ENCODE measurements at regions not wholly inside any gene's neighbourhood (a gene's known extent, or its start where the extent isn't known, plus 50 kb on each side); places are given as distances from the start of the nearest gene placed in this dataset.
"Not testable (repeated sequence)": the region's sequence is repeated elsewhere in the genome, so short reads cannot be mapped to it uniquely, and the experiment has no call there.

GRCh38 chr16:59021751-59022150, 287.6 kb upstream of the GOT2 start:
- DNase-seq: no peak
- no peaks in the 10 kb centered on the region for H3K4me1 Mint-ChIP-seq
- H3K9me3 Mint-ChIP-seq: peaks cover 0 to 11% (median 7%) of the 10 kb centered on the region in 6 donors
- H3K4me3 Mint-ChIP-seq: no peak overlapping the region
- H3K27me3 Mint-ChIP-seq (ENCODE audit: low read depth in 3 of 3): peaks cover 0 to 3% (median 2%) of the 10 kb centered on the region in 3 donors
- no peaks in the 10 kb centered on the region for H3K36me3 Mint-ChIP-seq
- H3K27ac Mint-ChIP-seq: no peak overlapping the region

GRCh38 chr16:59013930-59014329, 279.8 kb upstream of the GOT2 start:
- H3K36me3 Mint-ChIP-seq: no peaks in the 10 kb centered on the region
- H3K9me3 Mint-ChIP-seq: peaks cover 0 to 11% (median 6%) of the 10 kb centered on the region in 6 donors
- no peak for DNase-seq
- H3K27me3 Mint-ChIP-seq (ENCODE audit: low read depth in 3 of 3): peaks cover 0 to 4% (median 0%) of the 10 kb centered on the region in 3 donors
- H3K4me3 Mint-ChIP-seq: no peak overlapping the region
- no peaks in the 10 kb centered on the region for H3K4me1 Mint-ChIP-seq
- no peak overlapping the region for H3K27ac Mint-ChIP-seq

GRCh38 chr16:58999762-59000161, 265.6 kb upstream of the GOT2 start:
- H3K36me3 Mint-ChIP-seq: no peaks in the 10 kb centered on the region
- no peak overlapping the region for H3K4me3 Mint-ChIP-seq
- no peak overlapping the region for H3K27ac Mint-ChIP-seq
- no peaks in the 10 kb centered on the region for H3K4me1 Mint-ChIP-seq
- no peak for DNase-seq
- peaks cover 0 to 8% (median 0%) of the 10 kb centered on the region in 6 donors for H3K9me3 Mint-ChIP-seq
- H3K27me3 Mint-ChIP-seq (ENCODE audit: low read depth in 3 of 3): peaks cover 0 to 2% (median 0%) of the 10 kb centered on the region in 3 donors

- H3K36me3 Mint-ChIP-seq; H3K4me3 Mint-ChIP-seq; H3K4me1 Mint-ChIP-seq; DNase-seq; H3K27me3 Mint-ChIP-seq (ENCODE audit: low read depth in 3 of 3); H3K27ac Mint-ChIP-seq: not testable (repeated sequence)
- peaks cover 0 to 12% (median 4%) of the 10 kb centered on the region in 6 donors for H3K9me3 Mint-ChIP-seq
These were observed 258.6 kb upstream of the GOT2 start for GRCh38 chr16:58992755-58993154.

GRCh38 chr16:58983181-58983965, 249.3 kb upstream of the GOT2 start:
- H3K27ac Mint-ChIP-seq; H3K36me3 Mint-ChIP-seq; H3K4me3 Mint-ChIP-seq; H3K27me3 Mint-ChIP-seq (ENCODE audit: low read depth in 3 of 3); DNase-seq; H3K4me1 Mint-ChIP-seq: not testable (repeated sequence)
- peaks cover 0 to 21% (median 11%) of the 10 kb centered on the region in 6 donors for H3K9me3 Mint-ChIP-seq

GRCh38 chr16:58970775-58971174, 236.7 kb upstream of the GOT2 start:
- Mint-ChIP-seq H3K27ac (no peak overlapping the region), H3K27me3 (ENCODE audit: low read depth in 3 of 3) (no peaks in the 10 kb centered on the region), H3K9me3 (peaks cover 0 to 5% (median 0%) of the 10 kb centered on the region in 6 donors), H3K4me1 (peaks cover 8 to 41% of the 10 kb centered on the region in 2 donors), H3K4me3 (peak overlapping the region in 1 of 5 donors; percentile 23), H3K36me3 (no peaks in the 10 kb centered on the region)
- DNase-seq: no peak

GRCh38 chr16:58963479-58963878, 229.4 kb upstream of the GOT2 start:
- Mint-ChIP-seq H3K27me3 (ENCODE audit: low read depth in 3 of 3) (peaks cover 0 to 2% (median 0%) of the 10 kb centered on the region in 3 donors), H3K27ac (no peak overlapping the region), H3K9me3 (peaks cover 0 to 5% (median 0%) of the 10 kb centered on the region in 6 donors), H3K4me3 (no peak overlapping the region), H3K4me1 (peaks cover 5 to 18% of the 10 kb centered on the region in 2 donors), H3K36me3 (no peaks in the 10 kb centered on the region)
- no peak for DNase-seq

GRCh38 chr16:58962811-58963210, 228.7 kb upstream of the GOT2 start:
- DNase-seq: no peak
- H3K4me3 Mint-ChIP-seq: no peak overlapping the region
- H3K27me3 Mint-ChIP-seq (ENCODE audit: low read depth in 3 of 3): peaks cover 0 to 2% (median 0%) of the 10 kb centered on the region in 3 donors
- no peaks in the 10 kb centered on the region for H3K36me3 Mint-ChIP-seq
- H3K9me3 Mint-ChIP-seq: peaks cover 0 to 5% (median 0%) of the 10 kb centered on the region in 6 donors
- H3K27ac Mint-ChIP-seq: no peak overlapping the region
- peaks cover 2 to 12% of the 10 kb centered on the region in 2 donors for H3K4me1 Mint-ChIP-seq

- no peaks in the 10 kb centered on the region for H3K36me3 Mint-ChIP-seq
- H3K9me3 Mint-ChIP-seq: peaks cover 0 to 5% (median 0%) of the 10 kb centered on the region in 6 donors
- H3K27ac Mint-ChIP-seq: no peak overlapping the region
- no peak for DNase-seq
- H3K4me1 Mint-ChIP-seq: peaks cover 0 to 5% of the 10 kb centered on the region in 2 donors
- peaks cover 0 to 2% (median 0%) of the 10 kb centered on the region in 3 donors for H3K27me3 Mint-ChIP-seq (ENCODE audit: low read depth in 3 of 3)
- no peak overlapping the region for H3K4me3 Mint-ChIP-seq
These were observed 226.4 kb upstream of the GOT2 start for GRCh38 chr16:58960484-58960883.

- Mint-ChIP-seq H3K9me3 (peaks cover 0 to 5% (median 0%) of the 10 kb centered on the region in 6 donors), H3K27me3 (ENCODE audit: low read depth in 3 of 3) (peaks cover 0 to 2% (median 0%) of the 10 kb centered on the region in 3 donors), H3K36me3 (no peaks in the 10 kb centered on the region), H3K4me1 (peaks cover 0 to 5% of the 10 kb centered on the region in 2 donors), H3K4me3 (no peak overlapping the region), H3K27ac (no peak overlapping the region)
- no peak for DNase-seq
These were observed 225.9 kb upstream of the GOT2 start for GRCh38 chr16:58960034-58960433.

- peaks cover 0 to 4% (median 0%) of the 10 kb centered on the region in 6 donors for H3K9me3 Mint-ChIP-seq
- H3K27ac Mint-ChIP-seq: no peak overlapping the region
- H3K36me3 Mint-ChIP-seq: no peaks in the 10 kb centered on the region
- peaks cover 0 to 5% of the 10 kb centered on the region in 2 donors for H3K4me1 Mint-ChIP-seq
- peaks cover 0 to 3% (median 2%) of the 10 kb centered on the region in 3 donors for H3K27me3 Mint-ChIP-seq (ENCODE audit: low read depth in 3 of 3)
- H3K4me3 Mint-ChIP-seq: no peak overlapping the region
- no peak for DNase-seq
These were observed 224.6 kb upstream of the GOT2 start for GRCh38 chr16:58958749-58959148.

GRCh38 chr16:58948244-58948643, 214.1 kb upstream of the GOT2 start:
- no peak for DNase-seq
- Mint-ChIP-seq H3K4me1 (no peaks in the 10 kb centered on the region), H3K9me3 (peaks cover 0 to 7% (median 0%) of the 10 kb centered on the region in 6 donors), H3K27me3 (ENCODE audit: low read depth in 3 of 3) (peaks cover 0 to 3% (median 0%) of the 10 kb centered on the region in 3 donors), H3K27ac (no peak overlapping the region), H3K4me3 (no peak overlapping the region), H3K36me3 (peaks cover 0 to 4% (median 0%) of the 10 kb centered on the region in 3 donors)

- no peaks in the 10 kb centered on the region for H3K36me3 Mint-ChIP-seq
- H3K27ac Mint-ChIP-seq: no peak overlapping the region
- H3K9me3 Mint-ChIP-seq: peaks cover 2 to 9% (median 6%) of the 10 kb centered on the region in 6 donors
- H3K27me3 Mint-ChIP-seq (ENCODE audit: low read depth in 3 of 3): peaks cover 0 to 1% (median 0%) of the 10 kb centered on the region in 3 donors
- H3K4me3 Mint-ChIP-seq: peak overlapping the region in 1 of 5 donors; percentile 31
- H3K4me1 Mint-ChIP-seq: peaks cover 17 to 32% of the 10 kb centered on the region in 2 donors
- no peak for DNase-seq
These were observed 206.5 kb upstream of the GOT2 start for GRCh38 chr16:58940609-58941008.

- H3K4me1 Mint-ChIP-seq: peaks cover 17 to 40% of the 10 kb centered on the region in 2 donors
- DNase-seq: no peak
- peaks cover 0 to 9% (median 6%) of the 10 kb centered on the region in 6 donors for H3K9me3 Mint-ChIP-seq
- no peak overlapping the region for H3K4me3 Mint-ChIP-seq
- H3K36me3 Mint-ChIP-seq: no peaks in the 10 kb centered on the region
- H3K27me3 Mint-ChIP-seq (ENCODE audit: low read depth in 3 of 3): peaks cover 0 to 1% (median 0%) of the 10 kb centered on the region in 3 donors
- H3K27ac Mint-ChIP-seq: no peak overlapping the region
These were observed 204.7 kb upstream of the GOT2 start for GRCh38 chr16:58938811-58939210.
